ENCODE measurements at regions not wholly inside any gene's neighbourhood (a gene's known extent, or its start where the extent isn't known, plus 50 kb on each side); places are given as distances from the start of the nearest gene placed in this dataset.

- Mint-ChIP-seq H3K4me3 (no peak overlapping the region), H3K9me3 (no peaks in the 10 kb centered on the region), H3K27ac (no peak overlapping the region), H3K36me3 (no peaks in the 10 kb centered on the region), H3K27me3 (ENCODE audit: insufficient read depth, low read depth) (no peaks in the 10 kb centered on the region), H3K4me1 (peaks cover 38% of the 10 kb centered on the region)
- TF ChIP-seq CTCF (IDR thresholded peaks at IDR 0.05) = peak; percentile 65
- no peak for TF ChIP-seq EZH2phosphoT487 (IDR thresholded peaks at IDR 0.05)
- Histone ChIP-seq H3K4me2 (peak overlapping the region; percentile 20), H2AFZ (replicated peaks) (peak overlapping the region; percentile 70), H3K79me2 (ENCODE audit: low read depth) (no peaks in the 10 kb centered on the region), H3K9ac (no peak overlapping the region), H3K27me3 (no peaks in the 10 kb centered on the region), H3K4me3 (no peak overlapping the region), H3K36me3 (no peaks in the 10 kb centered on the region), H3K9me3 (ENCODE audit: low read depth) (no peaks in the 10 kb centered on the region), H4K20me1 (ENCODE audit: low read depth) (no peaks in the 10 kb centered on the region), H3K27ac (no peak overlapping the region), H3F3A (ENCODE audit: low read depth) (peaks cover 27% of the 10 kb centered on the region), H3K4me1 (peaks cover 55% of the 10 kb centered on the region)
- DNase-seq (ENCODE audit: low spot score) = peak; percentile 21
Observed at GRCh38 chr6:94071835-94072234, 652.5 kb upstream of the EPHA7 start.

DNA sequence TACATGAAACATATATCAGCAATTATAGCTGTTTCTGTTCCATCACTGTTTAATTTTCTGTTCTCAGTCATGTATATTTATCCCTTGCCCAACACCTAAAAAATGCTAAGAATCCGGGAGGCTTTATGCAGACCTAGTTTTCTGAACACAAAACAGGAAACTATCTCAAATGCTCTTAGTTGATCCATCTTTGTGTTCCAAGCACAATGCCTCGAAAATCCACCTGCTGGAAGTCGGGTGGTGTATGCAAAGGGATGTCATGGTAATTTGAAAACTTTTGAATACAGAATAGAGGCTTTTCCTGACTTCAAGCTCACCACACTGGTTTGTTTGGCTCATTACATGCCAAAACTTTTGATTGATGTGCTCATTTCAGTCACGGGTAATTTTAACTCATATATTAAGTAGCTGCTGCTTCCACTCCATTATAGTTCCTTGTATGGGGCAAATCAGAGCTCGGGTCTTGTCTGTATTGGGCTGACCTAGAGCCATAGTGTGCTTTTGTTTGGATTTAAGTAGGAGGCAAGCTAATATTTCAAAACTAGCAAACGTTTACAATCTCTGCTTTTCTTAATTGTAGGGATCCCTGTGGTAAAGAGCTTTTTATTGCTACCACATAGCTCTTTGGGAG lies 646.5 kb upstream of the EPHA7 start:
- no peaks in the 10 kb centered on the region for H3K79me2 ChIP-seq (ENCODE audit: low read depth)
- Mint-ChIP-seq H3K27ac (peak overlapping the region; percentile 86), H3K36me3 (peaks cover 4% of the 10 kb centered on the region), H3K27me3 (ENCODE audit: insufficient read depth, low read depth) (no peaks in the 10 kb centered on the region), H3K9me3 (peaks cover 6% of the 10 kb centered on the region), H3K4me1 (peaks cover 39% of the 10 kb centered on the region), H3K4me3 (no peak overlapping the region)
- peak overlapping the region; percentile 45 for H3K4me2 ChIP-seq
- peaks cover 51% of the 10 kb centered on the region for H3K4me1 ChIP-seq
- TF ChIP-seq CTCF (IDR thresholded peaks at IDR 0.05) = peak; percentile 19
- TF ChIP-seq EZH2 (IDR thresholded peaks at IDR 0.05) = no peak
- H3K36me3 ChIP-seq = no peaks in the 10 kb centered on the region
- H4K20me1 ChIP-seq (ENCODE audit: low read depth) = no peaks in the 10 kb centered on the region
- no peaks in the 10 kb centered on the region for H3K27me3 ChIP-seq
- peak overlapping the region; percentile 42 for H3K27ac ChIP-seq
- DNase-seq (ENCODE audit: low spot score) = peak; percentile 48
- no peaks in the 10 kb centered on the region for H3K9me3 ChIP-seq (ENCODE audit: low read depth)
- no peak overlapping the region for H3K9ac ChIP-seq
- peaks cover 11% of the 10 kb centered on the region for H3F3A ChIP-seq (ENCODE audit: low read depth)
- no peak overlapping the region for H3K4me3 ChIP-seq
- peak overlapping the region; percentile 41 for H2AFZ ChIP-seq (replicated peaks)

DNA sequence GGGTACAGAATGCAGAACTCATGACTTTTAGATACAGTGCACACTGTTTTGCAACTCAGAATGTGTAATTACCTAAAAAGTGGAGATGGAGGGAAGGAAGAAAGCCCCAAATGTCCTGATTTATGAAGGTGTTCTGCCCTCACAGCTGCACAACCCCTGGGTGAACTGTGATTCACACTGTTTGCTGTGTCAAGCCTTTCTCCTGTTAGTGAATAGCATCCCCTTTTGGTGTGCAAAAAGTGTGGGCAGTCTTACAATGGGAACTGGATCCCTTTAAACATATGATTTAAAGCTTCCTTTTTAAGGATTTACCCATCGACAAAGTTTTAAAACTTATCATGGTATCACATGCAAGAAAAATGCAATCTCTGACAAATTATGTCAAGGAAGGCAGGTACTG lies 633.4 kb upstream of the EPHA7 start:
- Histone ChIP-seq H3K27me3 (no peaks in the 10 kb centered on the region), H3K9ac (no peak overlapping the region), H3K27ac (no peak overlapping the region), H2AFZ (replicated peaks) (peak overlapping the region; percentile 81), H3K4me1 (peaks cover 42% of the 10 kb centered on the region), H3K79me2 (ENCODE audit: low read depth) (no peaks in the 10 kb centered on the region), H3K9me3 (ENCODE audit: low read depth) (no peaks in the 10 kb centered on the region), H3K4me3 (no peak overlapping the region), H3K4me2 (no peak overlapping the region), H3K36me3 (no peaks in the 10 kb centered on the region), H4K20me1 (ENCODE audit: low read depth) (no peaks in the 10 kb centered on the region), H3F3A (ENCODE audit: low read depth) (peaks cover 6% of the 10 kb centered on the region)
- no peaks in the 10 kb centered on the region for H3K36me3 Mint-ChIP-seq
- H3K4me1 Mint-ChIP-seq = peaks cover 53% of the 10 kb centered on the region
- TF ChIP-seq EZH2phosphoT487 (IDR thresholded peaks at IDR 0.05) = no peak
- peak; percentile 61 for TF ChIP-seq CTCF (IDR thresholded peaks at IDR 0.05)
- TF ChIP-seq EZH2 (IDR thresholded peaks at IDR 0.05) = no peak
- DNase-seq (ENCODE audit: low spot score) = peak; percentile 43
- peaks cover 2% of the 10 kb centered on the region for H3K27me3 Mint-ChIP-seq (ENCODE audit: insufficient read depth, low read depth)
- H3K27ac Mint-ChIP-seq = no peak overlapping the region
- H3K9me3 Mint-ChIP-seq = peaks cover 3% of the 10 kb centered on the region
- H3K4me3 Mint-ChIP-seq = no peak overlapping the region

Measured in neural progenitor cell (in vitro differentiated cells).